ENCODE measurements at regions not wholly inside any gene's neighbourhood (a gene's known extent, or its start where the extent isn't known, plus 50 kb on each side); places are given as distances from the start of the nearest gene placed in this dataset.
"Not testable (repeated sequence)": the region's sequence is repeated elsewhere in the genome, so short reads cannot be mapped to it uniquely, and the experiment has no call there.

GRCh38 chr14:65835501-65835900 lies 423.0 kb downstream of the FUT8 start:
- DNase-seq, result no peak

- no peak for DNase-seq
These were observed 426.0 kb downstream of the FUT8 start for GRCh38 chr14:65838565-65838964.

GRCh38 chr14:65840118-65840751 lies 427.7 kb downstream of the FUT8 start:
- DNase-seq, result no peak

GRCh38 chr14:65840786-65841185 lies 428.3 kb downstream of the FUT8 start:
- DNase-seq, result no peak

- no peak for DNase-seq
These were observed 433.8 kb downstream of the FUT8 start for GRCh38 chr14:65846196-65846868.

GRCh38 chr14:65847075-65847847 lies 434.7 kb downstream of the FUT8 start:
- no peak for DNase-seq

- not testable (repeated sequence) for DNase-seq
These were observed 435.4 kb downstream of the FUT8 start for GRCh38 chr14:65847931-65848330.

GRCh38 chr14:65849091-65849490 lies 436.6 kb downstream of the FUT8 start:
- DNase-seq, result no peak

- DNase-seq, result no peak
These were observed 437.0 kb downstream of the FUT8 start for GRCh38 chr14:65849558-65849957.

GRCh38 chr14:65850429-65851135 lies 438.1 kb downstream of the FUT8 start:
- no peak for DNase-seq

- no peak for DNase-seq
These were observed 440.2 kb downstream of the FUT8 start for GRCh38 chr14:65852689-65853088.

GRCh38 chr14:65853407-65853955 lies 441.0 kb downstream of the FUT8 start:
- no peak for DNase-seq

- DNase-seq, result no peak
These were observed 441.7 kb downstream of the FUT8 start for GRCh38 chr14:65854215-65854614.

- no peak for DNase-seq
These were observed 448.6 kb downstream of the FUT8 start for GRCh38 chr14:65860956-65861611.

- no peak for DNase-seq
These were observed 452.0 kb downstream of the FUT8 start for GRCh38 chr14:65864549-65864948.

GRCh38 chr14:65864984-65865383 lies 452.5 kb downstream of the FUT8 start:
- DNase-seq, result no peak

GRCh38 chr14:65866448-65866847 lies 453.9 kb downstream of the FUT8 start:
- DNase-seq, result no peak

GRCh38 chr14:65866886-65867285 lies 454.4 kb downstream of the FUT8 start:
- no peak for DNase-seq

GRCh38 chr14:65867333-65867732 lies 454.8 kb downstream of the FUT8 start:
- no peak for DNase-seq

- no peak for DNase-seq
These were observed 460.0 kb downstream of the FUT8 start for GRCh38 chr14:65872536-65872935.

GRCh38 chr14:65877166-65877565 lies 464.6 kb downstream of the FUT8 start:
- no peak for DNase-seq

GRCh38 chr14:65877624-65878023 lies 465.1 kb downstream of the FUT8 start:
- DNase-seq, result no peak

GRCh38 chr14:65878586-65878985 lies 466.1 kb downstream of the FUT8 start:
- DNase-seq, result no peak
